ENCODE measurements at regions not wholly inside any gene's neighbourhood (a gene's known extent, or its start where the extent isn't known, plus 50 kb on each side); places are given as distances from the start of the nearest gene placed in this dataset.
"Not testable (repeated sequence)": the region's sequence is repeated elsewhere in the genome, so short reads cannot be mapped to it uniquely, and the experiment has no call there.

DNA sequence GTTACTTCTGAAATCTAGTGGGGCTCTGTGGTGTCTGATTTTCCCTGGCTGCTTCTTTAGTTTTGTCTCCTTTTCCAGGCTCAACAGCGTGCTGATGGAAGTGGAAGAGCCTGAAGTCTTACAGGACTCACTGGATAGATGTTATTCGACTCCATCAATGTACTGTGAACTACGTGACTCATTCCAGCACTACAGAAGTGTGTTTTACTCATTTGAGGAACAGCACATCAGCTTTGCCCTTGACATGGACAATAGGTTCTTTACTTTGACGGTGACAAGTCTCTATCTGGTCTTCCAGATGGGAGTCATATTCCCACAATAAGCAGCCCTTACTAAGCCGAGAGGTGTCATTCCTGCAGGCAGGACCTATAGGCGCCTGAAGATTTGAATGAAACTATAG, 51.1 kb downstream of the NBPF8 start:
- H3K4me3 ChIP-seq (ENCODE audit: low read depth, low read length) = not testable (repeated sequence)
- DNase-seq (ENCODE audit: low read depth) = peak; percentile 21

DNA sequence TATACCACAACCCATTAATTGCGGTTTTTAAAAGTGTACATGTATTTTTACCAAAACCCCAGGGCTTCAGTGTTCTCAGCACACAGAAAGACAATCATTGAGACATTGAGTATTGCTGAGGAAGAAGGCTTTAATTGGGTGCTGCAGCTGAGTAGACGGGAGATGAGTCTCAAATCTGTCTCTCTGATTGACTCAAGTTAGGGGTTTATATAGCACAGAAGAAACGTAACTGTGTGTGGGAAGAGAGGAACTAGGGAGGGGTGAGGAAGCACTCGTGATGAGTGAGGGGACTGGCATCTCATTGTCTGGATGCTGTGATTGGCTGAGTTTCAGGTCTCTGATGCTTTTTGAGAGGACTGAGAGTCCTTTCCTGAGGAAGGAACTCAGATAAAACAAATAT, 62.8 kb downstream of the NBPF8 start:
- DNase-seq (ENCODE audit: low read depth) = not testable (repeated sequence)

DNA sequence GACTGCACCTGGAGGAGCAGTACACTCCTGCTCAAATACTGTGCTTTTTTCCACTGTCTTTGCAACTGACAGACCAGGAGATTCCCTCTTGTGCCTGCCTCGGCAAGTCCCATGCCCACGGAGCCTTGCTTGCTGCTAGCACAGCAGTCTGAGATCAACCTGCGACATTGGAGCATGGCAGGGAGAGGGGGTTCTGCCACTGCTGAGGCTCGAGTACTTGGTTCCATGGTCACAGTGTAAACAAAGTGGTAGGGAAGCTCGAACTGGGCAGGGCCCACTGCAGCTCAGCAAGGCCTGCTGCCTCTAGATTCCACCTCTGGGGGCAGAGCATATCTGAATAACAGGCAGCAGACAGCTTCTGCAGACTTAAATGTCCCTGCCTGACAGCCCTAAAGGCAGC, 63.6 kb downstream of the NBPF8 start:
- H3K4me3 ChIP-seq (ENCODE audit: low read depth, low read length); DNase-seq (ENCODE audit: low read depth): not testable (repeated sequence)

More for the DNA sequence above, 62.8 kb downstream of the NBPF8 start:
- H3K4me3 ChIP-seq (ENCODE audit: low read depth, low read length) = not testable (repeated sequence)

DNA sequence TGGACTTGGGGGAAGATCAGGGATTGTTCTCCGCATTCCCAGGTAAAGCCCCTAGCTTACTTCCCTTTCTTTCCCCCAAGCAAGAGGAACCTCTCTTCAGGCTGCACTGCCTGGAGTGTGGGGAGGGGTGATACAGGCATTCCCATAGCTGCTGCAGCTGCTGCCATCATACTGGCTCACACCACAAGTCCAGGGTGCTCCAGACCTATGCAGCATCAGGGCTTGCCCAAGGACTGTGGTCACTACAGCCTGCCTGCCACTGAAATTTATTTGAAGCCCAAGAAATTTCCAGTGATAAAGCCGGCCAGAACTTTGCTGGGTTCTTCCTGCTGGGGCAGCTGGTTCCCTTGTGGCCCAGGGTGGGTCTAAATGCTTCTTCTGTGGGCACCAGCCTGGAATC, 72.7 kb downstream of the NBPF8 start:
- not testable (repeated sequence) for H3K4me3 ChIP-seq (ENCODE audit: low read depth, low read length); DNase-seq (ENCODE audit: low read depth)

DNA sequence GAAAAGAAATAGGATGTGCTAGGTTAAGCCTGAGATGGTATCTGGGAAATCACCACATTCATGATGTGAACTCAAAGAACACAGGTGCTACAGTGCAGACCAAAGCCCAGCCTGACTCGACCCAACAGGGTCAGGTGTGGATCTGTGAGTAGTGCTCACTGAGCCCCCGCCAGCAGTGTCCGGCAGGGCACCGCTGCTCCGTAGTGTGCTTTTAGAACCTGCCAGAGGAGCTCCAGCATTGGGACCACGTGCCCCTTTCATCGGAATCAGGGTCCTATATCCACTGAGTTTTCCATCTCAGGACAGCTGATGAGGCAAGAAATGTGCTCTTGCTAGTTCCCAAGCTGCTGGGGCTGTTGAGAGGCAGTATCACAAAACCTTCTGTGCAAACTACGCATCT, 74.4 kb downstream of the NBPF8 start:
- DNase-seq (ENCODE audit: low read depth) = not testable (repeated sequence)

DNA sequence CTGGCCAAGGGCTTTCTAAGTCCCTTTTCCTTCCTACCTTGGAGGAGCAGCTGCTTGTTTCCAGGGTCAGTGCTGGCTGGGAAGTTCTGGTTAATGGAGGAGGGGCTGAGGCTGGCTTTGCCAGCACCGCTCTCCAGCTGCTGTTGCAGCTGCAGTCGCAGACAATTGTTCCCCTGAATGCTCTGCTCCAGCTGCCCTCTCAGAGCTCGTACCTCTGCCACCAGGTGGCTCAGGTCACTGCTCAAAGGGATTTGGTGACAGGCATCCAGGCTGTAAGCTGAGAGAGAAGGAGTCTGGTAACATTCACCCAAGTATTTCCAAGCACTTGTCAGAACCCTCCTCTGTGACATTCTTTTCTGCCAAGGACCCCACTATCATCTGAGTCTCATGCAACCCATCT, 82.3 kb downstream of the NBPF8 start:
- DNase-seq (ENCODE audit: low read depth); H3K4me3 ChIP-seq (ENCODE audit: low read depth, low read length): not testable (repeated sequence)

More for the DNA sequence above, 74.4 kb downstream of the NBPF8 start:
- H3K4me3 ChIP-seq (ENCODE audit: low read depth, low read length) = not testable (repeated sequence)

DNA sequence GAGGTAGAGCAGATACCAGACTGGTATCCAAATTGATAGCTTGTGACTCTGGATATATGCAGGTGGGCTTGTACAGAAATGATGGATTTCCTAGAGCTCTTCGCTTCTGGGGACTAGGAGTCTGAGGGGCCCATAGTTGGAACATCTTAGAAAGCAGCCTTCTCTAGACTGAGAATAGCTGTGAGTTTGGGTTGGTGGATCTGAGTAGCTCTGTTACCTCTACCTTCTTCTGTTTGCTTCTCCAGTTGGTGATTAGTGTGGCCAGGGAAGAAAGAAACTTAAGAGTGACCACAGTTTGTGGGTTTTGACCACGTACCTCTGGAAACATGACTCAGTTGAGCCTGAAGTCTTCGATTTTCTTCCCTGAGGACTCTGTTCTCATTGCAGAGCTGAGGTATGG, 88.4 kb downstream of the NBPF8 start:
- H3K4me3 ChIP-seq (ENCODE audit: low read depth, low read length) = not testable (repeated sequence)

DNA sequence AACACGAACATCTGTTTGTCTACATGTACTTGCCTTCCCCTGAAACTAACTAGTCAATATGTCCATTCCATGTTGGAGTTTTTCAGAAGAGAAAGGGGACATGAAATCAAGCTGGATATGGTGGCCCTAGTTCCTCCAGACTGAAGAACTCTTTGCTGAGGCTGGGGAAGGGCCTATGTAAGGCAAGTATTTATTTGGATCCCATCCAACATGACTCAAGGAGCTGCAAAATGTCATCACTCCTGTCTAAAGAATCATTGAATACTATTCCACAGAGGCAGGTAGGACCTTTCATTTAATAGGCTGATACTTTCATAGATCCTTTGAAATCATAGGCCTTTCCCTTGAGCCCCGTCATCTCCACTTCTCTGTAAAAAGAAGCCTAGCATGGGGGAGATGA, 91.5 kb downstream of the NBPF8 start:
- not testable (repeated sequence) for DNase-seq (ENCODE audit: low read depth); H3K4me3 ChIP-seq (ENCODE audit: low read depth, low read length)

More for the DNA sequence above, 88.4 kb downstream of the NBPF8 start:
- not testable (repeated sequence) for DNase-seq (ENCODE audit: low read depth)

DNA sequence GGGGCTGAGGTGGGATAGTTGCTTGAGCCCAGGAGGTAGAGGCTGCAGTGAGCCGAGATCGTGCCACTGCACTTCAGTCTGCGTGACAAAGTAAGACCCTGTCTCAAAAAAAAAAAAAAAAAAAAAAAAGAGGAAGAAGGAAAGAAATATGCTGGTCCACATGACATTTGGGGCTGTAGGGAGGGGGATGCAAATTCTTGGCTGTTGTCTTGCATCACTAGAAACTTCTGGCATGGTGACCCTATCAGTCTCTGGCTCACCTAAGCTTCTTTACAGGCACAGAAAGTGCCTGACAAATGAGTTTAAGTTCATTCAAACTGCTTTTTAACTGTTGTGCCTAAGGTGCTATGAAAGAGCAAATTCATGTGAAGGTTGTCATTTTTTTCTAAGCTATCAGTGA, 93.5 kb downstream of the NBPF8 start:
- not testable (repeated sequence) for H3K4me3 ChIP-seq (ENCODE audit: low read depth, low read length); DNase-seq (ENCODE audit: low read depth)

DNA sequence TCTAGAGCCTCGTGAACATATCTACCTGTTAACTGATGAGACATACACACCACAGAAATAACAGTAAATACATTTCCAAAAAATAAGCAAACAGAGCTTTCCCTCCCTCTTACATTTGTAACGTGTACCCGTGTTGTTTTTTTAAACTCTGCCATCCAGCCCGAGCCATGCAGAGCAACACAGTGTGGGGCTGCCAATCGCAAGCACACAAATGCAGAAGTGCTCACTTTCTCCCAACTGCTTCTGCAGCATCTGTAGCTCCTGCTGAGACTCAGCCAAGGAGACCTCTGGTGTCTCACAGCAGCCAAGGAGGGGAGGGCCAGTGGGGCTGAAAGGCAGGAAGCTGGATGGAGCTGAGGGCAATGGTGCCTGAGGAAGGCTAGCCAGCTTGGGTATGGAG, 94.4 kb downstream of the NBPF8 start:
- not testable (repeated sequence) for H3K4me3 ChIP-seq (ENCODE audit: low read depth, low read length); DNase-seq (ENCODE audit: low read depth)

DNA sequence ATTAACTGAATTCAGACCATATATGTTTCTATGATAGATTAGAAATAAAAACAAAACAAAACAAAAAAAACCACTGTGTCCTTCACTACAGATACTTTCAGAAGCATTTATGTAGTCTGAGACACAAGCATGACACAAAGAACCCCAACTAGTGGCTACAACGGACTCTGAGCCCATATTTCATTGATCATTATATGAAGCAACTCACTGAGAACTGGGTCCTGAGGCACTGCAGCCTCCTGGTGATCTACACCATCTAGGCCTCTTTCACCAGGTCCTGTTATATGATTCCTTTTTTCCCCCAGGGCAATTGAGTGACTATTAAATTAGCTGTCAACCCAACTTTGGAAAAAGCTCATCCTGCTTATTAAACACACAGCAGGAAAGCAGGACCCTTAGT, 98.3 kb downstream of the NBPF8 start:
- DNase-seq (ENCODE audit: low read depth); H3K4me3 ChIP-seq (ENCODE audit: low read depth, low read length): not testable (repeated sequence)

DNA sequence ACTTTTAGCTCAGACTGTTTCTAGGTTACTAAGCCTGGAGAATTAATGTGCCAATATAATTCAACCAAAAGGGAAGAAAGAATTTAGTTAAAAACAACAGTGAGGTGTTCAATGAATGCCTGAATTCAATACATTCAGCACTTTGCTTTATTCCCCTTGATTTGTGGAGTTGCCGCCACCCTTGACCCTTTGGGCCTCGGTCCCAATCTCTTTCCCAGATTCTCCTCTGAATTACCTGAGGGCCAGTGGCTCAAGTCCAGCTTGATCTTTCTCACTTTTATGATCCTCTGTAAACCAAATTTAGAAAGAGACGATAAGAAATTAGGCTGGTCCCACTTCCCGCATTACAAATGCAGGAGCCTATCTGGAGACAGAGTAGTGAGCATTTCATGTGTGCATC, 98.7 kb downstream of the NBPF8 start:
- not testable (repeated sequence) for H3K4me3 ChIP-seq (ENCODE audit: low read depth, low read length); DNase-seq (ENCODE audit: low read depth)

DNA sequence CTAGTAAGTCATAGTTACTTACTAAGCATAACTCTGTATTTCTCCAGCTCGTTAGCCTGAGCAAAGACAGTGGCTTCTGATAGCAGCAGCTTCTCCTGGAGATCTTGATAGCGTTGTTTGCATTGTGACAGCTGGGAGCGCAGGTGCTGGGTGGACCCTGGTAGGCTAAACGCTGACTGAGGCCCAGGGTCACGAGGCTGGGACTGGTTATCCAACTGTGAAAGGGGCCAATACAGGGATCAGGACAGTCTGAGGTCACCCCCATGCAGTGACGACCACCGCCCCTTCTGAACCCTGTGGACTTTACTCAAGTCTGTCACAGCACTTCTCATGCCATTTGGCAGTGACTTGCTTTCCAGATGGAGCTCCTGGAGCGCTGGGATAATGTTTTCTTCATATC, 104.4 kb downstream of the NBPF8 start:
- not testable (repeated sequence) for H3K4me3 ChIP-seq (ENCODE audit: low read depth, low read length); DNase-seq (ENCODE audit: low read depth)

DNA sequence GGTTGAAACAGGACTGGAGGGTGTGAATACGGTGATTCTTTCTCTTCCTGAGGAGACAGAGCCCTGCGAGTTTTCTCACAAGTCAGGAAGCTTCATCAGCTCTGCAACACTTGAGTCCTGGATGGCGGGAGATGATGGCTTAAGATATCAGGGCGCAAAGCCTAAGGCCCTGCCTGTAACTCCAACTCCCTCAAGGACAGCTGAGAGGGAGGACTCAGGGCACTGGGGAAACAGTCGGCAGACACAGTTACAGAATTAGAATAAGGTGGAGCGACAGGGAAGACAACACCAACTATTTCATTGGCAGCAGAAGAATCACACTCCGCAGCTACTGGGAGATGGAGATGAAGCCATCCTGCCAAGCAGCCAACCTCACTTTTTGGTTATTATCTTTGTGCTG, 109.6 kb downstream of the NBPF8 start:
- DNase-seq (ENCODE audit: low read depth); H3K4me3 ChIP-seq (ENCODE audit: low read depth, low read length): not testable (repeated sequence)

DNA sequence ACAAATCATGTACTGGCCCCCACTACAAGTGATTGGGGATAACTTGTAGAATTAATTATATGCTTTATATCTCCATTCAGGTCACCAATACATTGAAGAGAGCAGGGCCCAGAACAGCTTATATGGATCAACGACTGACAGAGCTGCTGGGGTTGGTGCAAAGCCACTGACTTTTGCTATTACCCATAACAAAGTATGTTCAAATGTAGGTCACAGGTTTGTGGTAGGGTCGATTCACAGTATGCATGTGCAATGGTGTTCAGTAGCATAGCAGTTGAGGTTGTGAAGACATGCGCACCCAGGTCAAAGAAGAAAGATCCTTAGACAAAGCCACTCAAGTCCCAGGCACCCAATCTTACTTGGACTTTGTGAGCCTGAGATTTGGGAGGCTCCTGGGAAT, 110.6 kb downstream of the NBPF8 start:
- H3K4me3 ChIP-seq (ENCODE audit: low read depth, low read length) = not testable (repeated sequence)

DNA sequence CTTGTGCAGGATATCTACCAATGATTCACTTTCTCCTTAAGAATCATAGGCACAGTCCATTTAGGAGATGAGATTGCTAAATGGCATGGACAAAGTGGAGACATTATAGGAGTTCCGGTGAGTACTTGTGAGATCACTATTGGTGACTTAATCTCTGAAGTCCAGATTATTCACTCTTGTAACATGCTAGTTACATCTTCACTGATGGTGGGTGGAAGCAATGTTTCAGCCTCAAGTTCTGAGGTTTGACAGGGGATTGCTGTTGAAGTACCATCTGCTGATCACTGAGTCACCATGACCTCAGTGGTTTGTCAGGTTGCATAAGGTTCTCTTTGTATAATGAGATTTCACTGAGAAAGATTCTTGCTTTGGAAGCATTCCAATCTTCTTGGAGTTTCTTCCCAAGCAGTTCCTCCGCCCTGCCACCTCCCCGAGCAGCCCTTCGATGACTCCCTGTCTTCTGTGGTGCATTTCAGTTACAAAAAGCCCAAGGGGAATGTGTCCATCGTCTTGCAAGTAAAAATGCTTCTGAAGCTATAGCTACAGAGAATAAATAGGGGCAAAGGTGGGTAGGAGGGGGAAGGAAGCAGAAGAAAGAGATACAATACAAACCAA, 114.7 kb downstream of the NBPF8 start:
- DNase-seq (ENCODE audit: low read depth) = not testable (repeated sequence)

More for the DNA sequence above, 110.6 kb downstream of the NBPF8 start:
- not testable (repeated sequence) for DNase-seq (ENCODE audit: low read depth)

DNA sequence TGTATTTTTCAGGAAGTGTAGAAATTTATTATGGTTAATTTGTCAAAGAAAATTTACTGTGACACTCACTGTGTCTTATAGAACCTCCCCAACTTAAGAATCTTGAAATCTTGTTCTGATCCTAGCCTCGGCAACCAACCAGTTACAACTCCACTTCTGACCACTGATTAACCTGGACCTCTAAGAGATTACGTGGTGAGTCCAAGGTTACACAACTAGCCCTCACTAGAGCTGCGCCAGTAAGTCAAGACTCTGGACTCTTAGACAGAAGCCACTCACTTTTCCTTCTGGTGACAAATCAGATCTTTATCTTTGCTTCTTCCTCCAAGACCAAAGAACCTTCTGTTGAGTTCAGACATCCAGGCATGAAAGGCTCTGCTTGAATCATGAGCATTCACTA, 116.6 kb downstream of the NBPF8 start:
- not testable (repeated sequence) for H3K4me3 ChIP-seq (ENCODE audit: low read depth, low read length); DNase-seq (ENCODE audit: low read depth)

More for the DNA sequence above, 114.7 kb downstream of the NBPF8 start:
- not testable (repeated sequence) for H3K4me3 ChIP-seq (ENCODE audit: low read depth, low read length)

DNA sequence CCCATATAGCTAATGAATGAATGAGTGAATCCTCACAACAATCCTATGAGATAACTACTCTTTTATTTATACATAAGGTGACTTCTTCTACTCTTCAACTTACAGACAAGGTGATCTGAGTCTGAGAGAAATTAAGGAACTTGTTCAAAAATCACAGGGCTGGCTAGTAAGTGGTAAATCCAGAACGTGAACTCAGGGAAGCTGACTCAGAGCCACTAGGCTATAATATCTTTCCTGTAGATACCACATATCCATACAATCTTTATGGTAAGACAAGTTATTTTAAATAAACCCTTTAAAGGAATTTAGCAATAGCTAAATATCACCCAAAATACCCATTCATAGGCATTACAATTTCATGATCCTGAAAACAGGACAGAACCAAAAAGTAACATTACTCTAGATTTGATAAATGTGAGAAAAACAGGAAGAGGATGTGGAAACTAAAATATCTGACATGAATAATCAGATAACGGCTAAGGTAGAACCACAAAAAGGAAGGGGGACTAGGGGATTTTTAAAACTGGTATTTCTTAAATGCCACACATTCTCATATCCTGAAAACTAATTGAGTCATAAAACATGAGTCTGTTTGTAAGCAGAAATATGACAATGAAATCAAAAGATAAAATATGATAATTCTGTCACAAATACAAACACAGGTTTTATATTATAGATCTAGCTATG, 119.7 kb downstream of the NBPF8 start:
- H3K4me3 ChIP-seq (ENCODE audit: low read depth, low read length); DNase-seq (ENCODE audit: low read depth): not testable (repeated sequence)

DNA sequence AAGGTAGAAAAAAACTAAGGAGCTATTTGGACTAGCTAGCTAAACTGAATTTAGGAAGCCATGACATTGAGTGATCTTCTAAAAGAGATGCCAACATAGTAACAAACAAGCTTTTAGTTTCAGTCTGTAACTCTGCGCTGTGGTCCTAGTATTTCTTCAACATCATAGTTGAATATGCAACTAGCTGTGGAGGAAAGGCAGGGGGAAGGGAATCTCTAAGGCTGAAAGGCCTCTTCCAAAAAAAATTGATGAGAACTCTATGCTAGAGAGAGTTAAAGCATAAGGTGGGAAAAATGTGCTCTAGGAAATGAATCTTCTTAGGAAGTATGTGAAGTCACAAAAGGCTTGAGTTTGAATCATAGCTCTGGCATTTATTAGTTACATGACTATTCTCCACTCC, 120.2 kb downstream of the NBPF8 start:
- not testable (repeated sequence) for H3K4me3 ChIP-seq (ENCODE audit: low read depth, low read length)
- DNase-seq (ENCODE audit: low read depth) = peak; percentile 6

DNA sequence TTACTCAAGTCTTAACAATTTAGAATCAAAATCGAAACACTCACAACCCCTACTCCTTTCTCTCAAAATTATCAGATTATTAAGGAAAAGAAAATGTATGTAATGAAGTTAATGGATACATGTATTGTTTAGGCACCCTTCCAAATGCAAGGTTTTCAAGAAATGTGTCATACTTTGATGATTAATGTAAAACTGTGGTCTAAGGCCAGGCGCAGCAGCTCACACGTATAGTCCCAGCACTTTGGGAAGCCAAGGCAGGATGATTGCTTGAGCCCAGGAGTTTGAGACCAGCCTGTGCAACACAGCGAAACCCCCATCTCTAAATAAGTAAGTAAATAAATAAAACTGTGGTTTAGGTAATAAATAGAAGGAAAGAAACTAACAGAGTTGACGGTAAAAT, 126.6 kb downstream of the NBPF8 start:
- not testable (repeated sequence) for DNase-seq (ENCODE audit: low read depth); H3K4me3 ChIP-seq (ENCODE audit: low read depth, low read length)

DNA sequence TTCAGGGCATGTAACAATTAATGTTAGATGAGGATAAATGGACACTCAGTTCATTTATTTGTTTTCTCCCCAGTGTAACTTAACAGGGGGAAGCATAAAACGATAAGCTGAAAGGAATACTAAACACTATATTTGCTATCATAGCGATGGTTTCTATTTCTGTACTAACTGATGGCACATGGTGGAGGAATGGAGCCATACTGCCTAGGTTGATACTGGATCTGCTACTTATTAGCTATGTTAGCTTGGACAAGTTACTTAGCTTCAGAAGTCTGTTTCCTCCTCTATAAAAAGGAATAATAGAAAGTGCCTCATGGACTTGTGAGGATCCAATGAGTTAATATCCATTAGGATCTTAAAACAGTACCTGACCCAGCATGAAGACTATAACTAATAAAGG, 127.5 kb downstream of the NBPF8 start:
- DNase-seq (ENCODE audit: low read depth); H3K4me3 ChIP-seq (ENCODE audit: low read depth, low read length): not testable (repeated sequence)

Measured in skeletal muscle cell (primary cell).